ENCODE measurements at regions not wholly inside any gene's neighbourhood (a gene's known extent, or its start where the extent isn't known, plus 50 kb on each side); places are given as distances from the start of the nearest gene placed in this dataset.

DNA sequence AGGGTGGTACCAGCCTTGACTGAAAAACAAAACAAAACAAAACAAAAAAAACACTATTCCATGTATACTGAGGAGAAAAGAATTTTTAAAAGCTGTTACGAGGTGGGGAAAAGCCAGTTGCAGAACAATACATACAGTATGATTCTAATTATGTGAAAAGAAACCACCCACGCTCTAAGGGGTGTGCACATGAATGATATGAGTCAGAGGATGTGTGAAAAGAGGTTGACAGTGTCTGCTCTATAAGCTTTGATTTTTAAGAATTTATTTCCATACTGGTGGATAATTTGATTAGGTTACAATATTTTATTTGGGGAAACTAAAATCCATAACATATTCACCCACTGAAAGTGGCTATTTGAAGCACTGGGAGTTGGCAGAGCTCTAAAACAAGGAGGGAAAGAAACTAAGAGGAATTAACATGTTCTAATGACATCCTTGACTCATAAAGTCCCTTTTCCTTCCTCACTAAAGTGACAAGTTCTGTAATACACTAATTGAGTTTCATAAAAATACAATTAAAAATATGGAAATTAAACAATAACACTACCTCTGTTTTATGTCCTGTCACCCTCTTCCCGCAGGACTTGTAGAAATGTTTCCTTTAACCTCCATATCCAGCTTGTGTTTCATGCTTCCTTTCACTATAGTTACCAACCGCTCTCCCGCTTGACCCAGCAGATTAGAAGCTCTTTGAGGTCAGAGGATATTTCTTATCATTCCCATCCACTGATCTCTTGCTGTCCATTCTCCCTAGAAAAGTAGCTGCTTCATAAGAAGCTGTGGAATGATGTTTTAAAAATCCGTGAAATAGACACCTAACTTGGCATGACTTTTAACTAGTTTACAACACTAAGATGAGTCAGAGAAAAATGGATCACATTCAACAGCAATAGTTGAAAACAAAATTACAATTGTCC, 118.6 kb upstream of the CCDC28A start:
- TF ChIP-seq, protein P1, sequence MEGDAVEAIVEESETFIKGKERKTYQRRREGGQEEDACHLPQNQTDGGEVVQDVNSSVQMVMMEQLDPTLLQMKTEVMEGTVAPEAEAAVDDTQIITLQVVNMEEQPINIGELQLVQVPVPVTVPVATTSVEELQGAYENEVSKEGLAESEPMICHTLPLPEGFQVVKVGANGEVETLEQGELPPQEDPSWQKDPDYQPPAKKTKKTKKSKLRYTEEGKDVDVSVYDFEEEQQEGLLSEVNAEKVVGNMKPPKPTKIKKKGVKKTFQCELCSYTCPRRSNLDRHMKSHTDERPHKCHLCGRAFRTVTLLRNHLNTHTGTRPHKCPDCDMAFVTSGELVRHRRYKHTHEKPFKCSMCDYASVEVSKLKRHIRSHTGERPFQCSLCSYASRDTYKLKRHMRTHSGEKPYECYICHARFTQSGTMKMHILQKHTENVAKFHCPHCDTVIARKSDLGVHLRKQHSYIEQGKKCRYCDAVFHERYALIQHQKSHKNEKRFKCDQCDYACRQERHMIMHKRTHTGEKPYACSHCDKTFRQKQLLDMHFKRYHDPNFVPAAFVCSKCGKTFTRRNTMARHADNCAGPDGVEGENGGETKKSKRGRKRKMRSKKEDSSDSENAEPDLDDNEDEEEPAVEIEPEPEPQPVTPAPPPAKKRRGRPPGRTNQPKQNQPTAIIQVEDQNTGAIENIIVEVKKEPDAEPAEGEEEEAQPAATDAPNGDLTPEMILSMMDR (IDR thresholded peaks at IDR 0.05), result no peak
- no peak for TF ChIP-seq POLR2A (IDR thresholded peaks at IDR 0.05)

Data from uterus (tissue), 2 donors.